Endothelial cell of umbilical vein (primary cell): ENCODE measurements at regions not wholly inside any gene's neighbourhood (a gene's known extent, or its start where the extent isn't known, plus 50 kb on each side); places are given as distances from the start of the nearest gene placed in this dataset.

Experiments used
- BruUV-seq: library from RNA; stranded (reverse); fragments of 400-500 nt; replicated peaks from 2 replicates; lab custom pipeline; 2021; lab: Mats Ljungman, UMichigan
- CTCF ChIA-PET: fragments of 300-600, 350-600 bp; sonication (Branson Sonifier 250); formaldehyde crosslinking; loops from one replicate; lab custom pipeline; 2021; ENCODE audit warnings: antibody characterized with exemption, inconsistent platforms; lab: Charles Lee
- POLR2A ChIA-PET: fragments of 300-600, 350-600 bp; sonication (Branson Sonifier 250); formaldehyde crosslinking; loops from one replicate; lab custom pipeline; 2021; ENCODE audit warnings: antibody characterized with exemption, inconsistent platforms; lab: Charles Lee
- DNase-seq: peaks from one replicate; pipeline ENCODE4 v3.0.0-alpha.2; 2011; ENCODE audit warnings: low read depth, low spot score
- FAIRE-seq: peaks from 2 replicates; lab custom pipeline; 2011; peaks lifted over from hg19 to GRCh38; lab: Jason Lieb, UNC
- H2AFZ ChIP-seq: 2 replicates; pipeline ENCODE4 v1.6.0; 2012; ENCODE audit warnings: low read depth, low read length, control low read depth, inconsistent platforms
- H3K27ac ChIP-seq: 2 replicates; pipeline ENCODE4 v1.5.1; 2011; ENCODE audit warnings: low read depth, mild to moderate bottlenecking, control low read depth, low read length, moderate library complexity; ENCODE audit not compliant: insufficient read depth
- H3K27me3 ChIP-seq, 2 experiments: 2 replicates each; pipeline versions ENCODE4 v1.6.0 to v1.6.1; 2011; ENCODE audit warnings: low read length in 2 of 2, mixed read lengths in 1 of 2; ENCODE audit not compliant: control insufficient read depth in 2 of 2, insufficient read depth in 2 of 2
- H3K36me3 ChIP-seq, 2 experiments: 2 replicates in 1 of 2; 3 replicates in 1 of 2; pipeline ENCODE4 v1.5.1; 2011; ENCODE audit warnings: low read length in 2 of 2, mild to moderate bottlenecking in 1 of 2, moderate library complexity in 1 of 2; ENCODE audit not compliant: control insufficient read depth in 2 of 2, insufficient read depth in 2 of 2; ENCODE audit errors: extremely low read depth in 1 of 2
- H3K4me1 ChIP-seq: 3 replicates; pipeline ENCODE4 v1.5.1; 2011; ENCODE audit warnings: mild to moderate bottlenecking, low read length; ENCODE audit not compliant: control insufficient read depth, insufficient read depth; ENCODE audit errors: extremely low read depth
- H3K4me2 ChIP-seq: 2 replicates; pipeline ENCODE4 v1.6.1; 2011; ENCODE audit warnings: low read length, control low read depth, mixed read lengths; ENCODE audit not compliant: insufficient read depth
- H3K4me3 ChIP-seq, 3 experiments: fragments of 200-600 bp in 1 of 3; sonication (generic), shearing (Covaris generic) in 1 of 3; replicated peaks in 1 of 3; 2 replicates each; pipeline ENCODE4 v1.5.1; 2011 to 2016; ENCODE audit warnings: control low read depth in 3 of 3, low read length in 3 of 3, mild to moderate bottlenecking in 2 of 3, inconsistent platforms in 1 of 3, low read depth in 1 of 3, moderate library complexity in 1 of 3; ENCODE audit not compliant: insufficient read depth in 1 of 3
- H3K79me2 ChIP-seq: 2 replicates; pipeline ENCODE4 v1.6.0; 2012; ENCODE audit warnings: low read length, inconsistent platforms; ENCODE audit not compliant: control insufficient read depth, insufficient read depth
- H3K9ac ChIP-seq: replicated peaks from 2 replicates; pipeline ENCODE3; 2011; ENCODE audit warnings: low read length, control low read depth; ENCODE audit not compliant: insufficient read depth; ENCODE audit errors: extremely low read depth
- H3K9me1 ChIP-seq: replicated peaks from 3 replicates; pipeline ENCODE4 v1.6.0; 2011; ENCODE audit warnings: mild to moderate bottlenecking, low read length; ENCODE audit not compliant: control insufficient read depth, insufficient read depth; ENCODE audit errors: extremely low read depth
- H3K9me3 ChIP-seq: replicated peaks from 2 replicates; pipeline ENCODE4 v1.5.1; 2012; ENCODE audit warnings: low read length, inconsistent platforms; ENCODE audit not compliant: control insufficient read depth, insufficient read depth
- H4K20me1 ChIP-seq: replicated peaks from 2 replicates; pipeline ENCODE3; 2011; ENCODE audit warnings: mild to moderate bottlenecking, low read length; ENCODE audit not compliant: control insufficient read depth, insufficient read depth; ENCODE audit errors: extremely low read depth
- CTCF ChIP-seq, 2 donors: IDR thresholded peaks; 1 replicate in 1 of 2; 2 replicates in 1 of 2; pipeline ENCODE4 v1.5.1; 2011; ENCODE audit warnings: low read length in 2 of 2, mild to moderate bottlenecking in 2 of 2, moderate library complexity in 2 of 2, control low read depth in 1 of 2, inconsistent platforms in 1 of 2, low read depth in 1 of 2; ENCODE audit not compliant: insufficient read depth in 1 of 2; ENCODE audit errors: extremely low read depth in 1 of 2
- EZH2 ChIP-seq: IDR thresholded peaks from 2 replicates; pipeline ENCODE4 v1.6.1; 2012; ENCODE audit warnings: borderline replicate concordance, low read depth, mild to moderate bottlenecking, moderate library complexity, low read length, inconsistent platforms; ENCODE audit not compliant: severe bottlenecking
- FOS ChIP-seq: IDR thresholded peaks from 2 replicates; pipeline ENCODE4 v1.6.1; 2011; ENCODE audit warnings: mild to moderate bottlenecking, low read length, moderate library complexity, borderline replicate concordance; ENCODE audit not compliant: insufficient read depth
- GATA2 ChIP-seq: IDR thresholded peaks from 2 replicates; pipeline ENCODE4 v1.7.0; 2011; ENCODE audit warnings: low read depth, mild to moderate bottlenecking, moderate library complexity, mixed read lengths, low read length; ENCODE audit not compliant: insufficient read length, insufficient read depth
- JUN ChIP-seq: IDR thresholded peaks from 2 replicates; pipeline ENCODE4 v1.6.1; 2011; ENCODE audit warnings: borderline replicate concordance, low read depth; ENCODE audit not compliant: insufficient read length, insufficient read depth
- MYC ChIP-seq: IDR thresholded peaks from one replicate; pipeline ENCODE4 v1.6.1; 2011; ENCODE audit warnings: mild to moderate bottlenecking, low read depth, low read length
- POLR2A ChIP-seq: IDR thresholded peaks from 2 replicates; pipeline ENCODE4 v1.6.1; 2012; ENCODE audit warnings: low read depth, mild to moderate bottlenecking, control low read depth, low read length
- POLR2AphosphoS5 ChIP-seq: IDR thresholded peaks from 2 replicates; pipeline ENCODE4 v1.6.1; 2012; ENCODE audit warnings: low read depth, mild to moderate bottlenecking, control low read depth, low read length, moderate library complexity; ENCODE audit not compliant: insufficient read depth
- dilution Hi-C: fragments of 300-500 bp; cut with MboI; formaldehyde crosslinking; loops from one replicate; pipeline ENCODE4 v1.15.0; 2019; ENCODE audit warnings: low sequenced_read_pairs; ENCODE audit not compliant: extremely low pct_ligation_motif_present
- intact Hi-C: fragments of 100-400 bp; cut with micrococcal nuclease; formaldehyde crosslinking; loops from one replicate; pipeline ENCODE4 v1.10.0; 2022
- TF ChIP-seq, protein P1 (sequence below): IDR thresholded peaks from 2 replicates; pipeline ENCODE4 v1.6.1; 2011; ENCODE audit not compliant: insufficient read depth, insufficient read length

- Histone ChIP-seq H2AFZ (no peak overlapping the region), H3K9me3 (no peaks in the 10 kb centered on the region), H3K9me1 (no peaks in the 10 kb centered on the region), H3K4me1 (no peaks in the 10 kb centered on the region), H3K36me3 (no peaks in the 10 kb centered on the region), H4K20me1 (no peaks in the 10 kb centered on the region), H3K27me3 (no peaks in the 10 kb centered on the region), H3K27ac (no peak overlapping the region), H3K4me2 (no peak overlapping the region), H3K9ac (no peak overlapping the region), H3K4me3 (no peak overlapping the region), H3K79me2 (no peaks in the 10 kb centered on the region)
- CTCF ChIA-PET = no interaction called here
- TF ChIP-seq JUN (no peak), CTCF (IDR thresholded peaks at IDR 0.05; ENCODE audit: extremely low read depth in 1 of 2, insufficient read depth in 1 of 2, low read depth in 1 of 2, low read length in 2 of 2) (no peak), EZH2 (no peak), POLR2A (no peak), GATA2 (no peak), POLR2AphosphoS5 (no peak), MYC (no peak), FOS (no peak)
- TF ChIP-seq, protein P1, sequence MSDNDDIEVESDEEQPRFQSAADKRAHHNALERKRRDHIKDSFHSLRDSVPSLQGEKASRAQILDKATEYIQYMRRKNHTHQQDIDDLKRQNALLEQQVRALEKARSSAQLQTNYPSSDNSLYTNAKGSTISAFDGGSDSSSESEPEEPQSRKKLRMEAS = no peak
- no TSS peak for BruUV-seq
- POLR2A ChIA-PET = no interaction called here
- intact Hi-C loops = no loop called here
- dilution Hi-C loops = no loop called here
- no peak for FAIRE-seq
- DNase-seq = no peak
Observed at GRCh38 chrY:15984651-15985398, 1460.5 kb downstream of the NLGN4Y start.
